ENCODE measurements at regions not wholly inside any gene's neighbourhood (a gene's known extent, or its start where the extent isn't known, plus 50 kb on each side); places are given as distances from the start of the nearest gene placed in this dataset.

GRCh38 chr1:5419501-5419900 lies 572.7 kb downstream of the NPHP4 start:
- DNase-seq (ENCODE audit: low read depth in 2 of 2), result no peak
- no peaks in the 10 kb centered on the region for H3K79me2 ChIP-seq (ENCODE audit: control insufficient read depth, insufficient read depth, low read length)
- H3K4me2 ChIP-seq (ENCODE audit: extremely low read depth, insufficient read depth, low read length), result no peak overlapping the region
- no peaks in the 10 kb centered on the region for H3K36me3 ChIP-seq (ENCODE audit: control insufficient read depth, insufficient read depth, low read length)
- H4K20me1 ChIP-seq (ENCODE audit: control insufficient read depth, extremely low read depth, insufficient read depth, low read length), result no peaks in the 10 kb centered on the region
- H3K4me1 ChIP-seq (ENCODE audit: control insufficient read depth, extremely low read depth, insufficient read depth, low read length), result no peaks in the 10 kb centered on the region
- no peak overlapping the region for H3K9ac ChIP-seq (ENCODE audit: insufficient read depth, low read length)
- H2AFZ ChIP-seq (ENCODE audit: low read length), result no peak overlapping the region
- H3K27ac ChIP-seq (ENCODE audit: insufficient read depth, low read length), result no peak overlapping the region
- H3K27me3 ChIP-seq (ENCODE audit: control insufficient read depth, insufficient read depth, low read length), result no peaks in the 10 kb centered on the region
- H3K4me3 ChIP-seq (replicated peaks in 1 of 4; ENCODE audit: control extremely low read depth in 1 of 4, insufficient read depth in 1 of 4, low read depth in 3 of 4, low read length in 4 of 4), result no peak overlapping the region
- no peaks in the 10 kb centered on the region for H3K9me3 ChIP-seq (ENCODE audit: control insufficient read depth, insufficient read depth, low read depth, low read length)
- TF ChIP-seq CTCF (conservative IDR thresholded peaks at IDR 0.05 in 1 of 2, IDR thresholded peaks at IDR 0.05 in 1 of 2; ENCODE audit: low read depth in 1 of 2, low read length in 2 of 2) (no peak), EZH2 (IDR thresholded peaks at IDR 0.05; ENCODE audit: low read length, missing control alignments) (no peak)

- Histone ChIP-seq H3K27me3 (ENCODE audit: control insufficient read depth, insufficient read depth, low read length) (no peaks in the 10 kb centered on the region), H3K4me3 (replicated peaks in 1 of 4; ENCODE audit: control extremely low read depth in 1 of 4, insufficient read depth in 1 of 4, low read depth in 3 of 4, low read length in 4 of 4) (no peak overlapping the region), H3K9me3 (ENCODE audit: control insufficient read depth, insufficient read depth, low read depth, low read length) (no peaks in the 10 kb centered on the region), H3K4me2 (ENCODE audit: extremely low read depth, insufficient read depth, low read length) (no peak overlapping the region), H3K27ac (ENCODE audit: insufficient read depth, low read length) (no peak overlapping the region), H3K4me1 (ENCODE audit: control insufficient read depth, extremely low read depth, insufficient read depth, low read length) (no peaks in the 10 kb centered on the region), H4K20me1 (ENCODE audit: control insufficient read depth, extremely low read depth, insufficient read depth, low read length) (no peaks in the 10 kb centered on the region), H2AFZ (ENCODE audit: low read length) (no peak overlapping the region), H3K9ac (ENCODE audit: insufficient read depth, low read length) (no peak overlapping the region), H3K79me2 (ENCODE audit: control insufficient read depth, insufficient read depth, low read length) (no peaks in the 10 kb centered on the region), H3K36me3 (ENCODE audit: control insufficient read depth, insufficient read depth, low read length) (no peaks in the 10 kb centered on the region)
- DNase-seq (ENCODE audit: low read depth in 2 of 2), result no peak
- TF ChIP-seq EZH2 (IDR thresholded peaks at IDR 0.05; ENCODE audit: low read length, missing control alignments) (no peak), CTCF (conservative IDR thresholded peaks at IDR 0.05 in 1 of 2, IDR thresholded peaks at IDR 0.05 in 1 of 2; ENCODE audit: low read depth in 1 of 2, low read length in 2 of 2) (no peak)
Observed at GRCh38 chr1:5416518-5416917, 575.7 kb downstream of the NPHP4 start.

GRCh38 chr1:5415606-5416005 lies 576.6 kb downstream of the NPHP4 start:
- Histone ChIP-seq H4K20me1 (ENCODE audit: control insufficient read depth, extremely low read depth, insufficient read depth, low read length) (no peaks in the 10 kb centered on the region), H3K4me3 (replicated peaks in 1 of 4; ENCODE audit: control extremely low read depth in 1 of 4, insufficient read depth in 1 of 4, low read depth in 3 of 4, low read length in 4 of 4) (no peak overlapping the region), H3K4me2 (ENCODE audit: extremely low read depth, insufficient read depth, low read length) (no peak overlapping the region), H3K9me3 (ENCODE audit: control insufficient read depth, insufficient read depth, low read depth, low read length) (no peaks in the 10 kb centered on the region), H2AFZ (ENCODE audit: low read length) (no peak overlapping the region), H3K27ac (ENCODE audit: insufficient read depth, low read length) (no peak overlapping the region), H3K27me3 (ENCODE audit: control insufficient read depth, insufficient read depth, low read length) (no peaks in the 10 kb centered on the region), H3K79me2 (ENCODE audit: control insufficient read depth, insufficient read depth, low read length) (no peaks in the 10 kb centered on the region), H3K9ac (ENCODE audit: insufficient read depth, low read length) (no peak overlapping the region), H3K4me1 (ENCODE audit: control insufficient read depth, extremely low read depth, insufficient read depth, low read length) (no peaks in the 10 kb centered on the region), H3K36me3 (ENCODE audit: control insufficient read depth, insufficient read depth, low read length) (no peaks in the 10 kb centered on the region)
- no peak for DNase-seq (ENCODE audit: low read depth in 2 of 2)
- no peak for TF ChIP-seq CTCF (conservative IDR thresholded peaks at IDR 0.05 in 1 of 2, IDR thresholded peaks at IDR 0.05 in 1 of 2; ENCODE audit: low read depth in 1 of 2, low read length in 2 of 2)

Data from fibroblast of lung (primary cell).